Neural cell (in vitro differentiated cells): ENCODE measurements at regions not wholly inside any gene's neighbourhood (a gene's known extent, or its start where the extent isn't known, plus 50 kb on each side); places are given as distances from the start of the nearest gene placed in this dataset.

Source experiments
- CTCF ChIP-seq: fragments of 450-650 bp; IDR thresholded peaks from 2 replicates; pipeline ENCODE4 v1.5.1; 2014; ENCODE audit warnings: antibody characterized with exemption, mild to moderate bottlenecking, moderate library complexity; ENCODE audit not compliant: poor library complexity, severe bottlenecking
- MXI1 ChIP-seq: fragments of 450-650 bp; conservative IDR thresholded peaks from 2 replicates; pipeline ENCODE4 v1.6.1; 2014; ENCODE audit warnings: antibody characterized with exemption, mild to moderate bottlenecking; ENCODE audit not compliant: poor library complexity, severe bottlenecking
- POLR2AphosphoS5 ChIP-seq: IDR thresholded peaks from 2 replicates; pipeline ENCODE4 v1.6.1; 2012

GRCh38 chr15:58283302-58283701 lies 145.1 kb downstream of the AQP9 start:
- no peak for TF ChIP-seq CTCF
- no peak for TF ChIP-seq POLR2AphosphoS5
- TF ChIP-seq MXI1, result no peak
